Breast epithelium (tissue), 3 donors: ENCODE measurements at regions not wholly inside any gene's neighbourhood (a gene's known extent, or its start where the extent isn't known, plus 50 kb on each side); places are given as distances from the start of the nearest gene placed in this dataset.

ENCODE experiments used
- POLR2A ChIP-seq: fragments of 450-650 bp; IDR thresholded peaks from one replicate; pipeline ENCODE4 v1.6.1; 2016; ENCODE audit warnings: antibody characterized with exemption, mild to moderate bottlenecking, moderate library complexity
- POLR2AphosphoS5 ChIP-seq, 3 donors: sonication (generic); formaldehyde crosslinking; IDR thresholded peaks; one replicate each; pipeline ENCODE4 v1.6.1; 2017; ENCODE audit warnings: antibody characterized with exemption in 3 of 3
- TF ChIP-seq, protein P1 (sequence below), 3 donors: fragments of 450-650 bp; IDR thresholded peaks; one replicate each; pipeline ENCODE4 v1.5.1; 2016 to 2017; ENCODE audit warnings: antibody characterized with exemption in 3 of 3, mild to moderate bottlenecking in 3 of 3, moderate library complexity in 3 of 3

DNA sequence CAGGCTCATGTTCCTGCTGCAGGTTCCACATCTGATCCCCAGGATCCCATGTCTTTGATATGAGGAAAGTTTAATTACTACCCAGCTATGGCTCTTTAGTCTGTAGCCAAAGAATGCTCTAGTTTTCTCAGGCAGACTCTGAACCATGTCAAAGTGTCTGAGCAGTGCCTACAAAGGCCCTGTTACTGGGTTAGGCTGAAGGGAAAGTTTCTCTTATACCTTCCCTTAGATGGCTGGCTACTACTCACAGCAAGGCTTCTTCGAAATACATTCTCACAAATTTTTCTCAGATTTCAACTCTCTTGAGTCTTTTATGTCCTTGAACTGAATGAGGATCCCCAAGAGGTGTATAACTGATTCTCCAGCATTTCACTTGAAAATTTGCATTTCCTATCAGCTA, 102.4 kb downstream of the NR1D2 start:
- TF ChIP-seq, protein P1, sequence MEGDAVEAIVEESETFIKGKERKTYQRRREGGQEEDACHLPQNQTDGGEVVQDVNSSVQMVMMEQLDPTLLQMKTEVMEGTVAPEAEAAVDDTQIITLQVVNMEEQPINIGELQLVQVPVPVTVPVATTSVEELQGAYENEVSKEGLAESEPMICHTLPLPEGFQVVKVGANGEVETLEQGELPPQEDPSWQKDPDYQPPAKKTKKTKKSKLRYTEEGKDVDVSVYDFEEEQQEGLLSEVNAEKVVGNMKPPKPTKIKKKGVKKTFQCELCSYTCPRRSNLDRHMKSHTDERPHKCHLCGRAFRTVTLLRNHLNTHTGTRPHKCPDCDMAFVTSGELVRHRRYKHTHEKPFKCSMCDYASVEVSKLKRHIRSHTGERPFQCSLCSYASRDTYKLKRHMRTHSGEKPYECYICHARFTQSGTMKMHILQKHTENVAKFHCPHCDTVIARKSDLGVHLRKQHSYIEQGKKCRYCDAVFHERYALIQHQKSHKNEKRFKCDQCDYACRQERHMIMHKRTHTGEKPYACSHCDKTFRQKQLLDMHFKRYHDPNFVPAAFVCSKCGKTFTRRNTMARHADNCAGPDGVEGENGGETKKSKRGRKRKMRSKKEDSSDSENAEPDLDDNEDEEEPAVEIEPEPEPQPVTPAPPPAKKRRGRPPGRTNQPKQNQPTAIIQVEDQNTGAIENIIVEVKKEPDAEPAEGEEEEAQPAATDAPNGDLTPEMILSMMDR (IDR thresholded peaks at IDR 0.05), result no peak
- TF ChIP-seq POLR2AphosphoS5 (IDR thresholded peaks at IDR 0.05) (no peak), POLR2A (no peak)
